ENCODE measurements at regions not wholly inside any gene's neighbourhood (a gene's known extent, or its start where the extent isn't known, plus 50 kb on each side); places are given as distances from the start of the nearest gene placed in this dataset.
"Not testable (repeated sequence)": the region's sequence is repeated elsewhere in the genome, so short reads cannot be mapped to it uniquely, and the experiment has no call there.

GRCh38 chr10:84632866-84633265 is 304.5 kb downstream of the CCSER2 start:
- no peak for DNase-seq (ENCODE audit: low spot score)

DNA sequence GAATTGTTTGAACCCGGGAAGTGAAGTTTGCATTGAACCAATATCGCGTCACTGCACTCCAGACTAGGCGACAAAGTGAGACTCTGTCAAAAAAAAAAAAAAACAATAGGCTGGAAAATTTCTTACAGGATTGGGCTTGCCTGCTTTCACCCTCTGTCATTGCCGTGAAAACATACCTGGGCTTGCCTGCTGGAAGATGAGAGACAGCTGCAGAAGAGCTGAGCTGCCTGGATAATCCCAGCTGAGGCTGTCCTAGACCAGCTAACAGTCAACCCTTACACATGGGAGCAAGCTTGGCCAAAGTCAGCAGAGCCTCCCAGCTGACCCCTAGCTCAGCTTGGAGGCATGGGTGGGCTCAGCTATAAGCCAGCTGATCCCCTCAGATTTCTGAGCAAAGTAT is 306.2 kb downstream of the CCSER2 start:
- no peak for DNase-seq (ENCODE audit: low spot score)

DNA sequence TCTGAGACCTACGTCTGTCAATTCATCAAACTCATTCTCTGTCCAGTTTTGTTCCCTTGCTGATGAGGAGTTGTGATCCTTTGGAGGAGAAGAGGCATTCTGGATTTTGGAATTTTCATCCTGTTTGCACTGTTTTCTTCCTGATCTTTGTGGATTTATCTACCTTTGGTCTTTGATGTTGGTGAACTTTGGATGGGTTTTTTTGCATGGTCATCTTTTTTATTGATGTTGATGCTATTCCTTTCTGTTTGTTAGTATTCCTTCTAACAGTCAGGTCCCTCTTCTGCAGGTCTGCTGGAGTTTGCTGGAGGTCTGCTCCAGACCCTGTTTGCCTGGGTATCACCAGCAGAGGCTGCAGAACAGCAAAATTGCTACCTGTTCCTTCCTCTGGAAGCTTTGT is 322.2 kb downstream of the CCSER2 start:
- DNase-seq (ENCODE audit: low spot score) = not testable (repeated sequence)

- DNase-seq (ENCODE audit: low spot score) = peak; percentile 8
Observed at GRCh38 chr10:84654671-84655070, 326.3 kb downstream of the CCSER2 start.

GRCh38 chr10:84659027-84659426 is 330.6 kb downstream of the CCSER2 start:
- DNase-seq (ENCODE audit: low spot score) = no peak

DNA sequence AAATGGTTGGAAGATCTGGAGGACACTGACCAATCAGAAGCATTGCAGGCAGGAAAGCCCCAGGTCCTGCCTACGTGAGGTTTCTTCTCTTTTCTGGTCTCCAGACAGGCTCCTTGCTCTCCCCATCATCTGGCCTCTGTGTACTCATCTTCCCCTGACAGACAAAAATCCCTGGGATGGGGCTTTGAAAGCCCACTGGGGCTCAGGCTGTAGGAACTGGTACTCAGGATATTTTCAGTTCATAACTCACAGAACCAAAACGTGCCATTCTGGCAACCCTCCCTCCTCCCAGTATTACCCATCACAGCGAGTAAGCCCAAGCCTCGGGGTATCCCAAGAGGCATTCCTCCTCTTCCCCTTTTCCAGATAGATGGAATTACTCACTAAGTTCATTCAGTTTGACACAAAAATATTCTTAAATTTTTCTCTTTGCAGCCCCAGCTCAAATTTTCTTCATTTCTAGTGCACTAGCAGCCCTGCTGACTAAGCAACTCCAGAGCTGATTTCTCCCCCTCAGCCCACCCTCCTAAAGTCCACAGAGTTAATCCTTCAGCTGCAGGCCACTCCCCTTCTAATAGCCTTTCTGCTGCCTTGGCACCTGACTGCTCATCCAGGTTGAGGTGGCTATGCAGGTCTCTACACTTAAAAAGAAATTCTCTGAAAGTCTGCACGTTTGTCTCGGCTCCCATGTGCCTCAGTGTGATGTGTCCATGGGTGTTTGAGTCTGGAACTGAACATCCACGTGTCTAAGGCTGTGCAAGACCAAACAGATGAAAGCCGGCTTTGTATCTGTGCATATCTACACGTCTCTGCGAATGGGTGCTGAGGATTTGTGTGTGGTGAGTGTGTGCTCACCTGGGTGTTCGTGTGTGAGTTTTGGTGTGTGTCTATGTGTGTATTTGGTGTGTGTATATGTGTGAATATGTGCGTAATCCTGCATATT is 331.4 kb downstream of the CCSER2 start:
- DNase-seq (ENCODE audit: low spot score) = no peak

DNA sequence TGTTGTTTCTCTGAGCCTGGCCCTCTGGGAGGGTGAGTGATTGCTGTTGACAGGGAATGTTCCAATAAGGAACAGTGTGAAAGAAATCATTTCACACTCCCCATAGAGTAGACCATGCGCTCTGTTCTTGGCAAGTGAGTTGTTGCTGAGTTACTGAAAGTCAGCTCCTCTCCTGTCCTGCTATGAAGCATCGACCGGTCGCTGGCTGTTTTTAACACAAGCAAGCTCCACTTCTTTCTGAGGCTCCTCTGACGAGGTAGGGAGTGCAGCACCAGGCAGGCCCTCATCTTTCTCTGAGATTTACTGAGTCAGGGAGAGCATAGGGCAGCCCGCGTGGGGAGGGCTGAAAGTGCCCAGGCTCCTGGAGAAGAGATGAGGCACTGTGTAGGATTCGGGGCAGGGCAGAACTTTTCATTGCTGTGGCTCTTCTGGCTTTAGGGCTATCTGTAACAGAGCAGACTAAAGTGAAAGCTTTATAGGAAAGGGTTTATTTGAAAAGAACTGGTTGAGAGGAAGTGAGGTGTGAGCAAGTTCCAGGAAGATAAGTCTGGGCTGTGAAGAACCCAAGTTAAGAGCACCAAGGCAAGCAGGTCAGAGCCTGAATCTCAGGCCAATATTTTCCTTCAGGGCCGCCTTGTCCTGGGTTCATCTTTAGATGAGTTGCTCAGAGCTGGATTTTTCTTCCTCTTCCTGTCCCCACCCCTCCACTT is 332.2 kb downstream of the CCSER2 start:
- DNase-seq (ENCODE audit: low spot score) = no peak

- no peak for DNase-seq (ENCODE audit: low spot score)
Observed at GRCh38 chr10:84665211-84665610, 336.8 kb downstream of the CCSER2 start.

GRCh38 chr10:84665883-84666463 is 337.6 kb downstream of the CCSER2 start:
- peak; percentile 71 for DNase-seq (ENCODE audit: low spot score)

DNA sequence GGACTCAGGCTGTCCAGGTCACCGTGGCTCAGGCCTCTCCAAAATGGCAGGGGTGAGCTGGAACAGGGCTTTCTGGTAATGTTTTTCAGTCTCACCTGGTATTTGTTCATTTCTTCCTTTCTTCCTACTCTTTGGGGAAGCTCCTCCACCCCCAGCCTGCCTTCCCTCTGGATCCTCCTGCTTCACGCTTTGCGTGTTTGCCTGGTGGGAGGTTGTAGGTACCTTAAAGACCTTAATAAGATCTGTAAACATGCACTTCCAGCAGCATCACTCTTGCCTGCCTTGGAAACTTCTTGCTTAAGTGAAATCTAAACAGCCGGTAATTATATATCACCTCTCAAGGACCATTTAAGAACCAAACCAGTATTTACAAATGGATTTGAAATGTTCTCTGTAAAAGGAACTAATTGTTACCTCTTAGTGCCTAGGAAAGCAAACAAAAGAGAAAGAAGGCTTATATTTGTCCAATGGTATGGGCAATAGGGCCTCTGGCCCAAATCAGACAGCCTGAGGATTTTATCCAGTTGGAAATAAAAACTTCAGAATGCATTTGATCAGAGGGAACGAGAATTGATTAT is 339.9 kb downstream of the CCSER2 start:
- no peak for DNase-seq (ENCODE audit: low spot score)

DNA sequence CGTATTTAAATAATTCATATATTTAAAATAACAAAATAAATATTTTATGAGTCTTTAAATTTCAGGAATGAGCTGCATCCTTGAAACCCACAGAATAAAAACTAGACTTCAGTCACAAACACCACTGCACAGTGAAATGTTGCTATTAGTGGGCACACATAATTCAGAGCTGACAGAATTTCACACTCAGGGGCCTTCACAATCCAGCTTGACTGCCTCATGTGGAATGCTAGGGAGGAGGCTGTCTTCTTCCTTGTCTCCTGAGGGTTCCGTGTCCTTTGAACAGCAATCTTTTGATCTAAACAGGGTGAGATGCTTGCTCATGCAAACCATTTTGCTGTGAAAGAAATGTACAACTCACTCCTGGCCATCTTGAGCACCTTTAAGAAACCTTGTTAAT is 346.7 kb downstream of the CCSER2 start:
- no peak for DNase-seq (ENCODE audit: low spot score)

DNA sequence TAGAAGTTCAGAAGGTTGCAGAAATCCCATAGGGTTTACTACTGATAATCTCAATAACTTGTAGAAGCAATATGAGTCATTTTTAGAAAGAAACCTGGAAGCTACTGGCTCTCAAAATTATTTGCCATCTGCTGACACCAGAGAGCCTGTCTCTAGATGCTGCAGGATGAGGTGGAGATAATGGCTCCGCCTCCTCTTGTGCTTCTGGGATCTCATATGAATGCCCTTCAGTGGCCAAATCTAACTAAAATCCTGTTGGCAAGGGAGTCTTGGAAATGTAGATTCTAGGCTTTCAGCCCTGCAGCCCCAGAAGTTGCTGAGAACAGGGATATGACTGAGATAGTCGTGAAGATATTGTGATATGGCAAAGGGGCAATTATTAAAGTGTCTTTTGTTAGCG is 348.1 kb downstream of the CCSER2 start:
- DNase-seq (ENCODE audit: low spot score) = no peak

DNA sequence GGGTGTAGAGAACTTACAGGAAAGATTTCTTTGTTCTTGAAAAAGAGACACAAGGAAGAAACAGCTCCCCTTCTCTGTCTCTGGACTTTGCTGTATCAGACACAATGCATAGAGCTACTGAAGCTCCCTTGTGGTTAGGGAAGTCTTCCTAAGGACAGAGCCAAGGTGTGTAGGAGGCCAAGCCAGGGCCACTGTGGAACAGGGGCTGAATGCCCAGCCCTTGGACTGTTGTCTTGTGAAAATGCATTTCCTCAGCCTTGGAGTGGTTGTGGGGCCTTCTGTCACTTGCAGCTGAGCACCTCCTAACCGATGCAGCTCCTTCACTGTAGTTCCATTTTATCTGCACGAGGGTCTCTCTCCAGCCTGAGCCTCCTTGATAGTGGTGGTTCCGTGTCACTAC is 353.4 kb downstream of the CCSER2 start:
- no peak for DNase-seq (ENCODE audit: low spot score)

- no peak for DNase-seq (ENCODE audit: low spot score)
Observed at GRCh38 chr10:84683550-84683949, 355.2 kb downstream of the CCSER2 start.

DNA sequence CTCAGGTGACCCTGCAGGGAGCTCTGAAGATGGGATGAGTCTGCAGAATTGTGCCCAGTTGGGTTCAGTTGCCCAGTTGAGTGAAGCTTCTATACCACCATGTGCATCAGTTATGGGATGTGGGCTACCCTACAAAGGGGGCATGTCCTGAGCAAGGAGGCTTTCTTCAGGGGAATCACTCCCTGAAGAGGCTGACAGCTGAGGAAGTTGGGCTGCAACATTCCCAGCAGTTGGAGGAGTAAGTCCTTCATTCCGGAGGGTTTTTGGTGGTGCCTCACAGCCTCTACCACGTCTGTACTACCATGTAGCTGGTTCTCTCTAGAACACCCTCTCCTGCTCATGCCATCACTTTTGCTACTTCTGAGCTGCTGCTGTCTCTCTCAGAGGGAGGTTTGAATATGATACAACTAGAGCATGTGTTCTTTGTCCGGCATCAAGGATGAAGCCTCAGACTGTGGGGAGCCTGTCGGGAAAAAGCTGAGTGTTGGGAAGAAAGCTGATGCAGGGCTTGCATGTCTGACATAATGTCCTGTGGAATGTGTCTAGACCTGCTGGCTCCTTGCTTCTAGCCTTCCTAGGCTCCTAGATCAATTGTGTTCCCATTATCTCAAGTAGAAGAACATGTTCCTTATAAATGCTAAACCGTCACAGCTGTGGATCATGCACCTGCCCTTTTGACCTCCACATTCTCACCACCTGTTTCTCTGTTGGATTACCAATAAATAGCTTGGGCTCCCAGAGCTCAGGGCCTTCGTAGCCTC is 355.8 kb downstream of the CCSER2 start:
- no peak for DNase-seq (ENCODE audit: low spot score)

DNA sequence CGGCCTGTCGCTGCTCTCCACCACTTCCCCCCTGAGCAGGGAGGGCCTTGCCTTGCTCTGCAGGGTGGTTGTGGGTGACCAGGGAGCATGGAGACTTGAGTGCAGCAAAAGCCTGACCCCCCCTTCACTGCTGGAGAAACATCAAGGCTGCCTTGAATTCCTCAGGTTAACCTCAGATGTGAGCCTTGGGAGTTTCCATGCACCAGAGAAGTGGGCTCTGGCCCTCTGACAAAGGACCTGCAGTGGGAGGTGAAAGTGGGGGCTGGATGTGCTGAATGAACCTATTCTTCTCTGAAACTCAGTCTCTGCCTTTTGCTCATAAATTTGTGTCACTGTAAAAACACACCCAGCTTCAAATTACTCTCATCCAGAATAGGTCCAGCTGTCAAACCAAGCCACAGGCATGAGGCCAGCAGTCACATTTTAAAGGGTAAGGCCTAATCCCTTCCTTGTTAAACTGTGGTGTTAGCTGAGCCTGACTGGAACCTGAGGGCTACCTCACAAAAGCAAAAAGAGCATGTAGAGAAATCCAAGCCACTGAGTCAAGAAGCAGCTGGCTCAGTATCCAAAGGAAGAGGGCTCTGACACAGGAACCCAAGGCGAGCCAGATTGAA is 356.8 kb downstream of the CCSER2 start:
- no peak for DNase-seq (ENCODE audit: low spot score)

DNA sequence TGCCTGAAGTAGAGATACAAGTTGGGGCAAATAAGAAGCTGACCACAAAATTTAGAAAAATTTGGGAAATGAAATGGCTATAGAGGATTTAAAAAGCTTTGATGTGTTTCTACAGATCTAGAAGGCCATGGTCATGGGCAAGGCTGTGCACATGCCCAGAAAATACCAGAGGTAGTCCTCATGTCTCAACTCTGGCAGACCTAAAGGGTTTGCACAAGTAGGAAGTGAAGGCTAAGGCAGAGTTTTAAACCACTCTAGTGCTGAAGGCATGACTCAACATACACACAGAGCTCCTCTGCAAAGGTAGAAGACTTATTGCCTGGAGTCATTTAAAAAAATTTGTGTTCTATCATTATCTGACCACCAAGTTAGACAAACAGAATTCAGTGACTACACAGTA is 364.6 kb downstream of the CCSER2 start:
- DNase-seq (ENCODE audit: low spot score) = no peak

DNA sequence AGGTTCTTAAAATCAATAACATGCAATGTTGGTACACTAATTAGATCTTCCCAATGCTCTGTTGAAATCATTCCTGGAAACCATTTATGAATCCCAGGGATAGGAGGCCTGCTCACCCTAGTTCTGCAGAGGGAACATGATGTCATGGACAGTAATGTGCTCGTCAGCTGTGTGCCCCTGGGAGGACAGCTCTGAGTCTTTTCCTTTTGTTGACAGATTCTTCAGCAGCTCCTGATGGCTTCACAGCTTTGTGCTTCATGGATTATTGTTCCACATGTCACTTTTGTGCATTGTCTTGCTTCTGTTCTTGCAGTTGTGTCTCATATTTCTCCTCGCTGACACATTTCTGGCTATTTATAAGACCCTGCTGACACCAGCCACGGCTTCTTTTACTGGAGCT is 367.5 kb downstream of the CCSER2 start:
- DNase-seq (ENCODE audit: low spot score) = no peak

GRCh38 chr10:84696610-84697009 is 368.2 kb downstream of the CCSER2 start:
- DNase-seq (ENCODE audit: low spot score) = no peak

- DNase-seq (ENCODE audit: low spot score) = no peak
Observed at GRCh38 chr10:84698989-84699388, 370.6 kb downstream of the CCSER2 start.

DNA sequence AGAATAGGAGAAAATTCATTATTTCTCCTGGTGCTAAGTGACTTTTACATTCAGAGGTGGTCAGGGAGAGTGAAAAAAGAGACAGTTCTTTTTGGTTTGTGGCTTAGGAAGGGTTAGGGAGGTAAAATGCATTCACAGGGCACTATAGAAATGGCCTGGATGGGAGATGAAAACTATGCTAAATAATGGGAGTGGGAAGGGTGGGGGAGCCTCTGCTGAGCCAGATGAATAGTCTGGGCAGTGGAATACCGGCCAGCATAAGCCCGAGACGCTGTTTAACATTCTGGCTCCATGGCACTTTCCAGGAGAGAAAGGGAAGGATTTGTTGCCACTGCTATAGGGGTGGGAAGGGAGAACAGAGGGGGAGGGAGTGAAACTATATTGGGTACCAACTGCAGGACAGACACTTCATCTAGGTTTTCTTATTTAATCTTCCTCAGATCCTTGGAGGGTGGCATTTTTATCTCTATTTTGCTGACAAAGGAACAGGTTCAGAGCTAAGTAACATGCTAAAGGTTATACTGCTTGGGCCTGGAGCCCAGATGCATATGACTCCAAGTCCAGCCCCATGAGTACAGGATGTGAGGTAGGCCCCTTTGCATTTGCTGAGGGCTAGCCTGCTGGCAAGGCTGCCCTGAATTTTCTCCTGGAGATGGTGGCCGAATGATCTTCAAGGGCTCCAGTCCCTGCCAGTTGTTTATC is 372.4 kb downstream of the CCSER2 start:
- DNase-seq (ENCODE audit: low spot score) = no peak
